Smooth muscle cell (in vitro differentiated cells): ENCODE measurements at regions not wholly inside any gene's neighbourhood (a gene's known extent, or its start where the extent isn't known, plus 50 kb on each side); places are given as distances from the start of the nearest gene placed in this dataset.

Experiments used
- DNase-seq: peaks from one replicate; lab custom pipeline; 2025; ENCODE audit not compliant: unreplicated experiment; lab: John Stamatoyannopoulos, UW
- H2AFZ ChIP-seq: fragments of 200-600 bp; sonication (generic); 2 replicates; pipeline ENCODE4 v1.6.0; 2016; ENCODE audit warnings: antibody characterized with exemption, low read depth, mild to moderate bottlenecking
- H3F3A ChIP-seq: fragments of 200-600 bp; sonication (generic); 2 replicates; pipeline ENCODE4 v1.6.0; 2017; ENCODE audit warnings: antibody characterized with exemption, low read depth
- H3K27ac ChIP-seq: fragments of 200-600 bp; sonication (generic); 2 replicates; pipeline ENCODE4 v1.5.1; 2016; ENCODE audit warnings: low read depth, mild to moderate bottlenecking
- H3K27me3 ChIP-seq: fragments of 200-600 bp; sonication (generic); 2 replicates; pipeline ENCODE4 v1.6.1; 2016; ENCODE audit warnings: low read depth, mild to moderate bottlenecking
- H3K36me3 ChIP-seq: fragments of 200-600 bp; sonication (generic); 2 replicates; pipeline ENCODE4 v1.5.1; 2016; ENCODE audit warnings: low read depth
- H3K4me1 ChIP-seq: fragments of 200-600 bp; sonication (generic); 2 replicates; pipeline ENCODE4 v1.5.1; 2016; ENCODE audit warnings: low read depth
- H3K4me2 ChIP-seq: fragments of 200-600 bp; sonication (generic); 2 replicates; pipeline ENCODE4 v1.6.0; 2016; ENCODE audit warnings: mild to moderate bottlenecking
- H3K4me3 ChIP-seq: fragments of 200-600 bp; sonication (generic); 2 replicates; pipeline ENCODE4 v1.5.1; 2016; ENCODE audit warnings: mild to moderate bottlenecking
- H3K79me2 ChIP-seq: fragments of 200-600 bp; sonication (generic); 2 replicates; pipeline ENCODE4 v1.6.0; 2016; ENCODE audit warnings: low read depth, mild to moderate bottlenecking
- H3K9ac ChIP-seq: fragments of 200-600 bp; sonication (generic); 2 replicates; pipeline ENCODE4 v1.6.0; 2016; ENCODE audit warnings: low read depth
- H3K9me3 ChIP-seq: fragments of 200-600 bp; sonication (generic); replicated peaks from 2 replicates; pipeline ENCODE4 v1.5.1; 2016; ENCODE audit warnings: low read depth
- H4K20me1 ChIP-seq: fragments of 200-600 bp; sonication (generic); 2 replicates; pipeline ENCODE4 v1.6.0; 2016; ENCODE audit warnings: low read depth
- WGBS: methylation state at CpG from one replicate; pipeline ENCODE4 v1.1.7; 2016; ENCODE audit warnings: low lambda C conversion rate; 5-methylcytosine and 5-hydroxymethylcytosine counted together
- TF ChIP-seq, protein P1 (sequence below): fragments of 200-600 bp; sonication (generic); IDR thresholded peaks from 2 replicates; pipeline ENCODE4 v1.5.1; 2017; ENCODE audit warnings: borderline replicate concordance, mild to moderate bottlenecking, antibody characterized with exemption; ENCODE audit not compliant: insufficient read depth, poor library complexity, severe bottlenecking

DNA sequence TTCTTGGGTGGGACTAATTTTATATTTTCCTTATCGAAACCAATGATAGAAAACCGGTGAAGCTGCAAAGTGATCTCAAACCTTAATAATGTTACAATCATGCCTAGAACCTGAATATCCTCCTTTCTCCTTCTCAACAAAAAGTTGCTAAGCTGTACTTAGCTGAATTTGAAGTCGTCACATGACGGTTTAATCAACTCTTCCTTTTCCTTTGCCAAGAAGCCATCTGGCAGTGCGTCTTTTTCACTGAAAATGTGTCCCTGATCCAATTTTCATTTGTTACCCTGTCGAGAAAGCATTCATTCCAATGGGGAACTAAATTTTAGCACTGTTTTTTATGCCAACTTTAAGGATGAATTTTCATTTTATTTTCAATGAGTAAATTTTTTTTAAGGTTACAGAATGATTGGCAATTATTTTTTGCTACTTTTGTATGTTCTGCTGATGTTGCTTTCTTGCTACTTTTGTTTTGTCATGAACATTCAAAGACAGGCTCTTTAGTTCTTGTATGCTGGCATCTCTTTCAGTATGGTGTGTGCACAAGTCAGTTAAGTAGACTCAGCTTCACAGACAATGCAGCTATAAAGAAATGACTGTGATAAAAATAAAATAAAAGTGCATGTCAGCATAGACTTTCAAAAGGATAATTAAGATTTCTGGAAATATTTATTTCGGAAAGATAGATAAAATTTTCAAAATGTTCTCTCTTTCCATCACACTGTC, 980.0 kb downstream of the DNAJB9 start:
- no peak overlapping the region for H2AFZ ChIP-seq

DNA sequence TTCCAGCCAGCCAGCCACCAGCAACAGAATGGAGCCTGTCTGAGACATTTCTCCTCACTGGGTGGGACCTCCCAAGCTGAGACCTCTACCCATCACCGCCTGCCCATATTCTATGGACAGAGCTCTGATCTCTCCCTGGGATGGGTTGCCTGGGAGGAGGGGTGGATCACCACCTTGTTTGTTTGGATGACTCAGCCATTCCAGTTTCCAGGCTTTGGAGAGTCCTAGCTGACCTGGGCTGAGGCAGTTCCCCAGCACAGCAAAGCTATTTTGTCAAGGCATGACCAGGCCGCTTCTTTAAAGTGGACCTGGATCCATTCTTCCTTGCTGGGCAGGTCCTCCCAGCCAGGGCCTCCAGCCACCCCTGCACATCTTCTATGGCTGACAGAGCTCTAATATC, 982.3 kb downstream of the DNAJB9 start:
- Histone ChIP-seq H3K27me3 (no peaks in the 10 kb centered on the region), H3K9me3 (no peaks in the 10 kb centered on the region), H3K27ac (no peak overlapping the region), H3K4me3 (no peak overlapping the region), H3K4me1 (no peaks in the 10 kb centered on the region), H3K9ac (no peak overlapping the region), H4K20me1 (no peaks in the 10 kb centered on the region), H3F3A (no peaks in the 10 kb centered on the region), H2AFZ (no peak overlapping the region), H3K4me2 (no peak overlapping the region), H3K79me2 (no peaks in the 10 kb centered on the region), H3K36me3 (no peaks in the 10 kb centered on the region)
- 96% methylated on average over 2 of the region's 2 CpGs for WGBS
- TF ChIP-seq, protein P1, sequence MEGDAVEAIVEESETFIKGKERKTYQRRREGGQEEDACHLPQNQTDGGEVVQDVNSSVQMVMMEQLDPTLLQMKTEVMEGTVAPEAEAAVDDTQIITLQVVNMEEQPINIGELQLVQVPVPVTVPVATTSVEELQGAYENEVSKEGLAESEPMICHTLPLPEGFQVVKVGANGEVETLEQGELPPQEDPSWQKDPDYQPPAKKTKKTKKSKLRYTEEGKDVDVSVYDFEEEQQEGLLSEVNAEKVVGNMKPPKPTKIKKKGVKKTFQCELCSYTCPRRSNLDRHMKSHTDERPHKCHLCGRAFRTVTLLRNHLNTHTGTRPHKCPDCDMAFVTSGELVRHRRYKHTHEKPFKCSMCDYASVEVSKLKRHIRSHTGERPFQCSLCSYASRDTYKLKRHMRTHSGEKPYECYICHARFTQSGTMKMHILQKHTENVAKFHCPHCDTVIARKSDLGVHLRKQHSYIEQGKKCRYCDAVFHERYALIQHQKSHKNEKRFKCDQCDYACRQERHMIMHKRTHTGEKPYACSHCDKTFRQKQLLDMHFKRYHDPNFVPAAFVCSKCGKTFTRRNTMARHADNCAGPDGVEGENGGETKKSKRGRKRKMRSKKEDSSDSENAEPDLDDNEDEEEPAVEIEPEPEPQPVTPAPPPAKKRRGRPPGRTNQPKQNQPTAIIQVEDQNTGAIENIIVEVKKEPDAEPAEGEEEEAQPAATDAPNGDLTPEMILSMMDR = no peak
- no peak for DNase-seq

More for the DNA sequence above, 980.0 kb downstream of the DNAJB9 start:
- H3K9me3 ChIP-seq = no peaks in the 10 kb centered on the region
- H3K79me2 ChIP-seq = no peaks in the 10 kb centered on the region
- H3F3A ChIP-seq = no peaks in the 10 kb centered on the region
- TF ChIP-seq, protein P1 = no peak
- H3K4me1 ChIP-seq = no peaks in the 10 kb centered on the region
- 76% methylated on average over 7 of the region's 7 CpGs for WGBS
- H3K4me3 ChIP-seq = no peak overlapping the region
- DNase-seq = no peak
- H3K9ac ChIP-seq = no peak overlapping the region
- no peaks in the 10 kb centered on the region for H4K20me1 ChIP-seq
- no peaks in the 10 kb centered on the region for H3K36me3 ChIP-seq
- no peaks in the 10 kb centered on the region for H3K27me3 ChIP-seq
- H3K4me2 ChIP-seq = no peak overlapping the region
- no peak overlapping the region for H3K27ac ChIP-seq

DNA sequence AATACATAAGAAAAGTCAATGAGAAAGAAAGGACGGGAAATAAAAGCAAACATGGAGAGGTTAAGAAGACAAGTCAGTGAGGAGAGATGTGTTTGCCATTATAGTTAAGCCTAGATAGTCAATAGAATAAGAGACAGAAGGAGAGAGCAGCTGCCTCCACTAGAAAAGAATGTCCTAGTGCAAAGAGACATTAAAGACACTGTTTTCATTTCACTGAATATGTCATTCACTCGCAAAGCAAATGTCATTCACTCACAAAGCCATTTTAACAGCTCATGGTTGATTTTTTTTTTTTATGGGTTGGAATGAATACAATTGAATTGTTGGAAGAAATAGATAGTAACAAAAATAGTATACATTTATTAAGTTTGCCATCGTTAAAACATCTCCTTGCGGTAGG, 1007.6 kb downstream of the DNAJB9 start:
- no peaks in the 10 kb centered on the region for H3K4me1 ChIP-seq
- 72% methylated on average over 4 of the region's 4 CpGs for WGBS
- H3F3A ChIP-seq = no peaks in the 10 kb centered on the region
- H3K79me2 ChIP-seq = no peaks in the 10 kb centered on the region
- no peaks in the 10 kb centered on the region for H3K27me3 ChIP-seq
- DNase-seq = no peak
- H4K20me1 ChIP-seq = no peaks in the 10 kb centered on the region
- no peaks in the 10 kb centered on the region for H3K36me3 ChIP-seq
- H3K27ac ChIP-seq = no peak overlapping the region
- H3K4me2 ChIP-seq = no peak overlapping the region
- H3K9ac ChIP-seq = no peak overlapping the region
- H3K4me3 ChIP-seq = no peak overlapping the region
- TF ChIP-seq, protein P1 = no peak
- no peaks in the 10 kb centered on the region for H3K9me3 ChIP-seq
- H2AFZ ChIP-seq = no peak overlapping the region

DNA sequence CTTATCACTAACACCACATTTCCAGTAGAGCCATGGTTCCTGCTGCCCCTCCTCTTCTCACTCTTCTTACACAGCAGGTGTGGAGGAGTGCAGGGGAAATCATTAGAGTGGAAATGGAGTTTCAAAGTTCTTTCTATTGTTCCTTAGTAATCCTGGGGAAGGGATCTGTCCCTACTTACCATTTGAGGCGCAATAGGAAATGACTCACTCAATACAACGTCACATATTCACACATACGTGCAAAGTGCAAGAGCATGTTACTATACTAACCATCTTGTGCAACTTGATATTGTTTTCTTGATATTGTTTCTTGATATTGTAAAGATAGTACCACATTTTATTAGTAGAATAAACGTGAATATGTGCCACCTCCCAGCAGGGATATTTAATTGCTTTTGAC, 1010.2 kb downstream of the DNAJB9 start:
- H3K27me3 ChIP-seq = no peaks in the 10 kb centered on the region
- no peak overlapping the region for H3K27ac ChIP-seq
- no peak overlapping the region for H3K9ac ChIP-seq
- TF ChIP-seq, protein P1 = no peak
- WGBS = 83% methylated on average over 4 of the region's 4 CpGs
- no peak overlapping the region for H3K4me2 ChIP-seq
- H3K36me3 ChIP-seq = no peaks in the 10 kb centered on the region
- H3K79me2 ChIP-seq = no peaks in the 10 kb centered on the region
- DNase-seq = no peak
- no peaks in the 10 kb centered on the region for H4K20me1 ChIP-seq
- H2AFZ ChIP-seq = no peak overlapping the region
- H3F3A ChIP-seq = no peaks in the 10 kb centered on the region
- H3K4me3 ChIP-seq = no peak overlapping the region
- no peaks in the 10 kb centered on the region for H3K4me1 ChIP-seq
- H3K9me3 ChIP-seq = no peaks in the 10 kb centered on the region
